HL-60 (cell line): ENCODE measurements at regions not wholly inside any gene's neighbourhood (a gene's known extent, or its start where the extent isn't known, plus 50 kb on each side); places are given as distances from the start of the nearest gene placed in this dataset.

Experiments used
- DNase-seq, 2 experiments: peaks; one replicate each; pipeline ENCODE4 v3.0.0-alpha.2; 2010 to 2020; ENCODE audit warnings: low read depth in 1 of 2, low spot score in 1 of 2
- H3K27ac ChIP-seq: fragments of 250-450 bp; sonication (Bioruptor Pico); replicated peaks from 2 replicates; pipeline ENCODE4 v1.5.1; 2020; ENCODE audit warnings: mild to moderate bottlenecking, moderate library complexity
- H3K27me3 ChIP-seq: fragments of 250-450 bp; sonication (Bioruptor Pico); 2 replicates; pipeline ENCODE4 v1.5.1; 2021; ENCODE audit warnings: mild to moderate bottlenecking, moderate library complexity; ENCODE audit not compliant: insufficient read depth, poor library complexity, severe bottlenecking
- H3K4me3 ChIP-seq: replicated peaks from 2 replicates; pipeline ENCODE4 v1.5.1; 2011; ENCODE audit warnings: mild to moderate bottlenecking, control low read depth, low read length; ENCODE audit not compliant: insufficient read depth
- CTCF ChIP-seq: IDR thresholded peaks from one replicate; pipeline ENCODE4 v1.5.1; 2011; ENCODE audit warnings: low read length, control low read depth, inconsistent platforms; ENCODE audit not compliant: insufficient read depth
- GABPA ChIP-seq: IDR thresholded peaks from 2 replicates; pipeline ENCODE4 v1.6.1; 2012; ENCODE audit warnings: low read depth
- POLR2AphosphoS5 ChIP-seq: IDR thresholded peaks from 2 replicates; pipeline ENCODE4 v1.6.1; 2012; ENCODE audit warnings: low read depth
- REST ChIP-seq: IDR thresholded peaks from 2 replicates; pipeline ENCODE4 v1.6.1; 2012; ENCODE audit warnings: low read depth; ENCODE audit not compliant: insufficient replicate concordance
- SPI1 ChIP-seq: IDR thresholded peaks from 2 replicates; pipeline ENCODE4 v1.6.1; 2012; ENCODE audit warnings: low read depth, mild to moderate bottlenecking, borderline replicate concordance

- no peak overlapping the region for H3K27ac ChIP-seq
- no peak for DNase-seq
- H3K4me3 ChIP-seq, result no peak overlapping the region
- TF ChIP-seq SPI1, result no peak
- no peak for TF ChIP-seq REST
- no peak for TF ChIP-seq GABPA
- no peak for TF ChIP-seq CTCF
- no peak for TF ChIP-seq POLR2AphosphoS5
- H3K27me3 ChIP-seq, result no peaks in the 10 kb centered on the region
These were observed 96.1 kb upstream of the TOX3 start for GRCh38 chr16:52643006-52643405.

GRCh38 chr16:52634528-52634927 lies 87.6 kb upstream of the TOX3 start:
- no peak for DNase-seq
- Histone ChIP-seq H3K27ac (no peak overlapping the region), H3K27me3 (no peaks in the 10 kb centered on the region), H3K4me3 (no peak overlapping the region)
- TF ChIP-seq POLR2AphosphoS5, result no peak
- TF ChIP-seq GABPA, result no peak
- no peak for TF ChIP-seq SPI1
- no peak for TF ChIP-seq CTCF
- TF ChIP-seq REST, result no peak

GRCh38 chr16:52634104-52634503 lies 87.2 kb upstream of the TOX3 start:
- no peak overlapping the region for H3K27ac ChIP-seq
- no peak for DNase-seq

More at GRCh38 chr16:52634104-52634503, 87.2 kb upstream of the TOX3 start:
- TF ChIP-seq SPI1 (no peak), REST (no peak), POLR2AphosphoS5 (no peak), GABPA (no peak), CTCF (no peak)
- H3K27me3 ChIP-seq, result no peaks in the 10 kb centered on the region
- no peak overlapping the region for H3K4me3 ChIP-seq
